ENCODE measurements at regions not wholly inside any gene's neighbourhood (a gene's known extent, or its start where the extent isn't known, plus 50 kb on each side); places are given as distances from the start of the nearest gene placed in this dataset.

GRCh38 chr12:127629066-127629820 is 637.7 kb upstream of the TMEM132C start:
- no peak for DNase-seq (ENCODE audit: low spot score)

GRCh38 chr12:127632461-127632860 is 634.5 kb upstream of the TMEM132C start:
- no peak for DNase-seq (ENCODE audit: low spot score)

- no peak for DNase-seq (ENCODE audit: low spot score)
These were observed 631.1 kb upstream of the TMEM132C start for GRCh38 chr12:127635838-127636237.

DNA sequence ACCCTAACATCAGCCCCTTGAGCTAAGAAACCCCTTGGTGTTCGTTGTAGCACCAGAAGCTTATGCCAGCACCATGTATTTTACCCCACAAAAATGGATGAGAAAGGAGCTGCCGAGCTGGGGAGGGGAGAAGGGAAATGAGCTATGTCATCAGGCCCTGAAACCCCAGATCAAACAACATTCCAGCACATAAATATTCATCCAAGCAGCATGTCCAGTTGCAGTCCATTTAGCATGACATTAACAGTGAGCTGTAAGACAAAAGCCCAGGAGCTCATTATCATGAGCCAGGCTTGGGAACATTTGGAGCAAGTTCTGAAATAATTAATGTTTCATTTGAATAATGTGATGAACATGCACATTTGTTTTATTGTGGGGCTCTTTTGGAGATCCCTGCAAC is 630.1 kb upstream of the TMEM132C start:
- no peak for DNase-seq (ENCODE audit: low spot score)

DNA sequence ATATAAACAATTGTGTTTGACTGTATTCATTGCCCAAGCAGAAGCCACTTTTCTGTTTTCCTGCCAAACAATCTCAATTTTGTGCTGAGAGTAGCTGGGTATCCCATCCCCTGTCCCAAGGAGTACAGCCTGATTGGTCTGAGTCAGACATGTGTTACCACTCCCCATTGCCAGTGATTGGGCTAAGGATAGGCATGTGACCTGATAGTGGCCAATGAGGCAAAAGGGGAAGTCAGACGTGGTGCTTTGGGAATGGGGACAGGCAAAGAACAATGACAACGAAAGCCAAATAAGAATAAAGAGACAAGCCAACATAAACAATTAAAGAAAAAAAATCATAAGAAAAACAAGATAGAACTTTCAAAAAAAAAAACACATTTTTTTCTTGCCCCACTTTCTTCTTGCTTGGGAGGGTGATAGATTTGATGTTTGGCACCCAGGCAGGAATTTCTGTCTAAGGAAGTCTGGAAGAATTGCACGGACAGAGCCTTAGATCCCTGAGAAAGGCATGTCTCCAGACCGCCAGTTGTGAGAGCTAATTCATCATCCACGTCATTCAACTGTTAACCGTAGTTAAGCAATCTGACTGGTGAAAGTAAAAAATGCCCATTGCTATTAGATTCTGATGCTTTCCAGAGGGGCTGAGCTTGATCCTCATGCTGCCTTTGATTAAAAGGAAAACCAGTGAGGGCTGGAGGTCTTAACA is 626.6 kb upstream of the TMEM132C start:
- DNase-seq (ENCODE audit: low spot score) = peak; percentile 15

DNA sequence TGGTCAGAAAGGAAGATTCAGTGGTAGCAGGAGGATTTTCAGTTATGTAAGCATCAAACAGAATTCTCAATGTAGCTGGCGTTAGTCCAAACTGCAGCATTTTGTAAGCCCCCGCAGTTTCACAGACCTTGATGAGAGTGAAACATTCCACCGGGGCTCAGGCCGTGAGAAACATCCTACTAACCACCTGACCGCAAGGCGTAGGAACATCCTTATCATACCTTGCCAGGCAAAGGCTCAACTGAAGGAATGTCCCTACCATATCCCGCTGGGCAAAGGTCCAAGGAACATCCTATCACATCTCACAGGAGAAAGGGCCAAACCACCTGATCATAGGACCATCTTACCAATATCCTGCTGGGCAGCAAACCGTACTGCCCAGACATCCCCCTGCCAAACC is 624.8 kb upstream of the TMEM132C start:
- DNase-seq (ENCODE audit: low spot score) = no peak

- DNase-seq (ENCODE audit: low spot score) = no peak
These were observed 618.6 kb upstream of the TMEM132C start for GRCh38 chr12:127648321-127648720.

GRCh38 chr12:127649961-127650360 is 617.0 kb upstream of the TMEM132C start:
- DNase-seq (ENCODE audit: low spot score) = no peak

GRCh38 chr12:127650626-127651025 is 616.3 kb upstream of the TMEM132C start:
- DNase-seq (ENCODE audit: low spot score) = no peak

DNA sequence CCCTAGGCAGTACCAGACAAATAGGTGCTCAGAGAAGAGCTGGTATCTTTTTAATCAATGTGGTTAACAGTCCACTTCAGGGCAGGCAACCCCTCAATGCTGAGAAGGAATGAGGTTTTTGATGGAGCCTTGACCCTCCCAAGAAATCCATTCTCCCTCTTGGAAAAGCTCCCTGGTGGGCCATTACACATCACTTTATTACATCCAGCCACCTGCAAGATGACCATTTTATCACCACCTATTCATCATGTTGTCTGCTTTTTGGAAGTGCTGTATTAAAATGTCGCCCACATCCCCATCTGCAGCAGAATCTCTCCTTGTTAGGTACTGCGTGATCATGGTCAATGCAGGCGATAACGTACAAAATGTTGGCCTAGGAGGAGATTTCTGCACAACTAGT is 614.7 kb upstream of the TMEM132C start:
- no peak for DNase-seq (ENCODE audit: low spot score)

GRCh38 chr12:127654383-127654985 is 612.5 kb upstream of the TMEM132C start:
- no peak for DNase-seq (ENCODE audit: low spot score)

DNA sequence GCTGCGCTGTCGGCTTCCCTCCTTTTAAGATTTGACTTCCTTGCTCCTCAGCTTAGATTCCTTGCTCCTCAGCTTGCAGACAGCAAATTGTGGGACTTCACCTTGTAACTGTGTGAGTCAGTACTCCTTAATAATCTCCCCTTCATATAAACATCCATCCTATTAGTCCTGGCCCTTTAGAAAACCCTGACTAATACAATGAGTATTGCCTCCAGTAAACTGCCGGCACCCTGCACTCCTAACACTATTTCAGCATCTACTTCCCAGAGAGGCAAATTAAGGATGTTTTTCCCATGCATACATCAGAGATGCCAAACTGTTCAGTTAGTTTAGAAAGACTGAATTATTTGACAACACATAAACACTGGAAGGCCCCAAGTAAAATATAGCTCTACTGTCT is 611.3 kb upstream of the TMEM132C start:
- DNase-seq (ENCODE audit: low spot score) = no peak

DNA sequence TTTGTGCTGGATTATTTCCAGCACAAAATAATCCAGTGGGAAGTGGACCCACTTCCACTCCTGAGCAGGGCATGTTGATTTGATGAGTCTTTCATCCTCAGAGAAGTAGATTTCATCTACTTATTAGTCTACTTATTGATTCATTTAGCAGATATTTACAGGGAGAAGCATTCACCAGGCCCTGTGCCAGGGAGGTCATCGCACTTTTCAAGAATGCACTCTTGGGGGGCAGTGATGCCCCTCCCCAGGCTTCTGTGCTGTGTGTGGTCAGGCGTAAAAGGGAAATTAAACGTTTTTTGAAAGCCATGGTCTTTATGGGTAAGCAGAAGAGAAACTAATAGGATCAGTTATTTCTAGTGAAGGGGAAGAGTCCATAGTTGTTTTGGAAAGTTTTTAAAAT is 610.7 kb upstream of the TMEM132C start:
- no peak for DNase-seq (ENCODE audit: low spot score)

DNA sequence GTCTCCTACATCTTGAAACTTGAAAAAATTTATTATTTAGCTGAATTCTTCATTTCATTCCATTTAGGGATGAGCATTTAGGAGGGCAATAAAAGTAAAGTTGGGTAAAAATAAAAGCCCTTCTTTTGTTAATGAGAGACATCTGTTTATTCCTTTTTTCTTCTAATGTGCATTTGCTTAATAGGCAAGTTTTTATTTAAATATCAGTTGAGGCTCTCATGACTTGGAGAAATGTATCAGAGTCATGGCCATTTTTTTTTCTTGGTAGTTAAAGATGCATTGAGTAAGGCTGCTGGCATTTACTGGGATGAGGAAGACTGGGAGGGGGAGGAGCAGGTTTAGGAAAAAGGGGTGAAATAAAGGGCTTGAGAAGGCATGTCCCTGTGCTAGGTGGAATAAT is 609.9 kb upstream of the TMEM132C start:
- no peak for DNase-seq (ENCODE audit: low spot score)

GRCh38 chr12:127660961-127661360 is 606.0 kb upstream of the TMEM132C start:
- DNase-seq (ENCODE audit: low spot score) = no peak

- no peak for DNase-seq (ENCODE audit: low spot score)
These were observed 603.3 kb upstream of the TMEM132C start for GRCh38 chr12:127663716-127664115.

- DNase-seq (ENCODE audit: low spot score) = no peak
These were observed 602.1 kb upstream of the TMEM132C start for GRCh38 chr12:127664901-127665300.

- DNase-seq (ENCODE audit: low spot score) = no peak
These were observed 599.8 kb upstream of the TMEM132C start for GRCh38 chr12:127667131-127667685.

DNA sequence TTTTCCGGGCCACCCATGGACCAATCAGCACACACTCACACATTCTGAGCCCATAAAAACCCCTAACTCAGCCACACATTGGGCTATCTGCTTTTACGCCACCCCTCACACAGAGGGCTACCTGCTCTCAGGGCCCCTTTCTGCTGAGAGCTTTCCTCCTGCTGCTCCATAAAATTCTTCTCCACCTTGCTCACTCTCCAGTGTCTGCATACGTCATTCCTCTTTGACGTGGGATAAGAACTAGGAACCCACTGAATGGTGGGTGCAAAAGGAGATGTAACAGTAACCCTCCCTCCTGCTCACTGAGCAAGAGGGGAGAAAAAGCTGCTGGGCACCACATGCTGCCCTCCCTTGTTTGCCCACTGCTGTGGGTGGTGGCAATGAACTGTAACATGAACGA is 596.7 kb upstream of the TMEM132C start:
- DNase-seq (ENCODE audit: low spot score) = no peak

GRCh38 chr12:127670796-127671195 is 596.2 kb upstream of the TMEM132C start:
- DNase-seq (ENCODE audit: low spot score) = no peak

GRCh38 chr12:127675936-127676335 is 591.0 kb upstream of the TMEM132C start:
- no peak for DNase-seq (ENCODE audit: low spot score)

- DNase-seq (ENCODE audit: low spot score) = peak; percentile 74
These were observed 589.3 kb upstream of the TMEM132C start for GRCh38 chr12:127677537-127678131.

DNA sequence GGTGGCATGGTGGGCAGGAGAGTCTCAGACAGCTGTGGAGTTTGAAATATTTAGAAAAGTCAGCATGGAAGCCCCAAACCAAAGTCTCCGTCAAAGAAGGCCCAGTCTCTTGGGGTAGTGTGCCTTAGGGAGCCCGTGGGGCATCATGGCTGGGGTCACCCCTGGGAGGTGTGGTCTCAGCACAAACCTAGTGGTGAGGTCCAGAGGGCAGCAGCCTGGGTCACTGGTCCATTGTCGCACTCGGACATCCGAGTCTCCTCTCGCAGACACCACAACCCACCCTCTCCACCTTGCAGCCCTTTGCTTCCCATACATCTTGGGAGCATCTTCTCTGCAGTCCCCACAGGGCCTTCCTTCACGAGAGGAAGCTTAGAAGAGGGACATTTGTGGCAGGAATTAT is 588.0 kb upstream of the TMEM132C start:
- DNase-seq (ENCODE audit: low spot score) = no peak

Measured in NAMALWA (cell line).